ENCODE measurements at regions not wholly inside any gene's neighbourhood (a gene's known extent, or its start where the extent isn't known, plus 50 kb on each side); places are given as distances from the start of the nearest gene placed in this dataset.

DNA sequence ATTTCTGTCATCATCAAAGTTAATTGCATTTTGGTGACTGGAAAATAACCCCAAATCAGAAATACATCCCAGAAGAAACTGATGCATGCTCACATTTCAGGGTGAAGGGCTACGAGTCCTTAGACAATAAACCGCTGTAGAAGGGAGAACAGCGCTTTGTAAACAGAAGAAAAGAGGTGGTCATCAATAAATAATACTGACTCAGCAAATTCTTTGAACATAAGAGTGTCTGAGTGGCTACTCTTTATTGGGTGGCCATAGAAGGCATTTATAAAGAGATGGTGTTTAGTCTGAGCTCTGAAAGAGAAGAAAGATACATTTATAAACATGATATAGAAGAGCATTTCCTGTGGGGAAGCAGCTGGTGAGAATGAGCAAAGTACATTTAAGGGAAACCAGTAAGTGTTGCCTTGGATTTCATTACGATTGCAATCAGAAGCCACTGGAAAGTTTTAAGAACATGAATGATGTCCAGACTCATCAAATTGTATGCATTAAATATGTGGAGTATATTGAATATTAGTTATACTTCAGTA lies 246.9 kb upstream of the GIMD1 start:
- no peaks in the 10 kb centered on the region for H3K9me3 ChIP-seq (replicated peaks)
- no peaks in the 10 kb centered on the region for H3K4me1 ChIP-seq
- intact Hi-C loops (cut with micrococcal nuclease) = no loop called here
- H3K36me3 ChIP-seq = no peaks in the 10 kb centered on the region
- H3K27me3 ChIP-seq (ENCODE audit: low read depth) = no peaks in the 10 kb centered on the region
- TF ChIP-seq, protein P1, sequence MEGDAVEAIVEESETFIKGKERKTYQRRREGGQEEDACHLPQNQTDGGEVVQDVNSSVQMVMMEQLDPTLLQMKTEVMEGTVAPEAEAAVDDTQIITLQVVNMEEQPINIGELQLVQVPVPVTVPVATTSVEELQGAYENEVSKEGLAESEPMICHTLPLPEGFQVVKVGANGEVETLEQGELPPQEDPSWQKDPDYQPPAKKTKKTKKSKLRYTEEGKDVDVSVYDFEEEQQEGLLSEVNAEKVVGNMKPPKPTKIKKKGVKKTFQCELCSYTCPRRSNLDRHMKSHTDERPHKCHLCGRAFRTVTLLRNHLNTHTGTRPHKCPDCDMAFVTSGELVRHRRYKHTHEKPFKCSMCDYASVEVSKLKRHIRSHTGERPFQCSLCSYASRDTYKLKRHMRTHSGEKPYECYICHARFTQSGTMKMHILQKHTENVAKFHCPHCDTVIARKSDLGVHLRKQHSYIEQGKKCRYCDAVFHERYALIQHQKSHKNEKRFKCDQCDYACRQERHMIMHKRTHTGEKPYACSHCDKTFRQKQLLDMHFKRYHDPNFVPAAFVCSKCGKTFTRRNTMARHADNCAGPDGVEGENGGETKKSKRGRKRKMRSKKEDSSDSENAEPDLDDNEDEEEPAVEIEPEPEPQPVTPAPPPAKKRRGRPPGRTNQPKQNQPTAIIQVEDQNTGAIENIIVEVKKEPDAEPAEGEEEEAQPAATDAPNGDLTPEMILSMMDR (IDR thresholded peaks at IDR 0.05; ENCODE audit: borderline replicate concordance) = no peak
- no peak for DNase-seq
- H3K27ac ChIP-seq (replicated peaks) = no peak overlapping the region
- no peak overlapping the region for H3K4me3 ChIP-seq

DNA sequence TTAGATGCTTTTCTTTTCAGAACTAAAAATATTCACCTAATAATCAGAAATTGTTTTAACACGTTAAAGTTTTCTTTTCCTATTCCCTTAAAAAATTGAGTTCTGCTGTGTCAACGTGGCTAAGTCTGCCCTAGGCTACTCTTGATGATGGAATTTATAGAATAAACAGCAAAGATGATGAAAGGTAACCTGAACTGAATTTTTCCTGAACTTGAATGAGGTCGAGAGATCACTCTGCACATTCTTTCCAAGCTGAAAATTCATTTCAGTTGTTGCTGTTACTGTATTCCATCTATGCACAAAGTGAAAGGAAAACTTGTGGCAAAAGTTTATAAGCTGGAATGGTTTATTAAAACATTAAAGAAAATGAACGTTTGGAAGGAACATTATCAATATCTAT lies 245.9 kb upstream of the GIMD1 start:
- Histone ChIP-seq H3K27me3 (ENCODE audit: low read depth) (no peaks in the 10 kb centered on the region), H3K4me1 (no peaks in the 10 kb centered on the region), H3K36me3 (no peaks in the 10 kb centered on the region), H3K9me3 (replicated peaks) (no peaks in the 10 kb centered on the region), H3K4me3 (no peak overlapping the region), H3K27ac (replicated peaks) (no peak overlapping the region)
- TF ChIP-seq, protein P1 (IDR thresholded peaks at IDR 0.05; ENCODE audit: borderline replicate concordance) = no peak
- DNase-seq = no peak
- intact Hi-C loops (cut with micrococcal nuclease) = no loop called here

DNA sequence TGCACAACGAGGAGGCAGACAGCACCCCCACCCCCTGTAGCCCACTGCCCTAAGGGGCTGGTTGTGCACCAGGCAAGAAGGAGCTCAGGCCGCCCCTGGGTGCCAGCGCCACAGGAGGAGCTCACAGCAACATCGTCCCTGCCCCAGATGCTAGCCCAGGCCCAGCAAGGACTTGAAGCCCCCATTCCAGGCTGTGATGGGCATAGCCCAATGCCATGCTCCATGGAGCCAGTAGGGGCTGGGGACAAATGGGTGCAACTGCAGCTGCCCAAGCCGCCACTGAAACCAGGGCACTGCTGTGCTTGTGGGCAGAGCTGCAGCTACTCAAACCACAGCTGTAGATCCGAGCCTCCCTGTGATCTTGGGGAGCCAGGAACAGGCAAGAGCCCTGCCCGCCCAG lies 241.3 kb upstream of the GIMD1 start:
- TF ChIP-seq, protein P1 (IDR thresholded peaks at IDR 0.05; ENCODE audit: borderline replicate concordance) = no peak
- H3K27me3 ChIP-seq (ENCODE audit: low read depth) = no peaks in the 10 kb centered on the region
- H3K27ac ChIP-seq (replicated peaks) = no peak overlapping the region
- H3K4me1 ChIP-seq = no peaks in the 10 kb centered on the region
- intact Hi-C loops (cut with micrococcal nuclease) = no loop called here
- H3K36me3 ChIP-seq = no peaks in the 10 kb centered on the region
- no peaks in the 10 kb centered on the region for H3K9me3 ChIP-seq (replicated peaks)
- no peak overlapping the region for H3K4me3 ChIP-seq
- no peak for DNase-seq

DNA sequence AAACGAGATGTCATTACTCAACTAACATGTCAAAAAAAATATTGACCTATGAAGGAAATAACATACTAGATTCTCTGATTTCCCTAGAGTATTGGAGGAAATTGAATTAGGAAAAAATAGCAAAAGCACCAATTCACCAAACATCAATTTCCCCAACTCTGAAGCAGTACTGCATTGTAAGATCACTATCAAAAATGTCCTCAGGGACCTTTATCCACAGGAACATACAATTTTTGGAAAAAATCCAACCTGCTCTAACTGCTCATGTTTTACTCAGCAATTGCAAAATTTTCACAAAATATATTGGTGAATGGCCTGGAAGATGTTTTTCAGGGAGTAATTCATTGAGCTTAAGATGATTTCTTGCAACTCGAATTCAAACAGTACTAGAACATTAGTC lies 239.0 kb upstream of the GIMD1 start:
- Histone ChIP-seq H3K4me3 (no peak overlapping the region), H3K27me3 (ENCODE audit: low read depth) (no peaks in the 10 kb centered on the region), H3K36me3 (no peaks in the 10 kb centered on the region), H3K9me3 (replicated peaks) (peaks cover 7% of the 10 kb centered on the region), H3K27ac (replicated peaks) (no peak overlapping the region), H3K4me1 (no peaks in the 10 kb centered on the region)
- intact Hi-C loops (cut with micrococcal nuclease) = no loop called here
- TF ChIP-seq, protein P1 (IDR thresholded peaks at IDR 0.05; ENCODE audit: borderline replicate concordance) = no peak
- DNase-seq = no peak

DNA sequence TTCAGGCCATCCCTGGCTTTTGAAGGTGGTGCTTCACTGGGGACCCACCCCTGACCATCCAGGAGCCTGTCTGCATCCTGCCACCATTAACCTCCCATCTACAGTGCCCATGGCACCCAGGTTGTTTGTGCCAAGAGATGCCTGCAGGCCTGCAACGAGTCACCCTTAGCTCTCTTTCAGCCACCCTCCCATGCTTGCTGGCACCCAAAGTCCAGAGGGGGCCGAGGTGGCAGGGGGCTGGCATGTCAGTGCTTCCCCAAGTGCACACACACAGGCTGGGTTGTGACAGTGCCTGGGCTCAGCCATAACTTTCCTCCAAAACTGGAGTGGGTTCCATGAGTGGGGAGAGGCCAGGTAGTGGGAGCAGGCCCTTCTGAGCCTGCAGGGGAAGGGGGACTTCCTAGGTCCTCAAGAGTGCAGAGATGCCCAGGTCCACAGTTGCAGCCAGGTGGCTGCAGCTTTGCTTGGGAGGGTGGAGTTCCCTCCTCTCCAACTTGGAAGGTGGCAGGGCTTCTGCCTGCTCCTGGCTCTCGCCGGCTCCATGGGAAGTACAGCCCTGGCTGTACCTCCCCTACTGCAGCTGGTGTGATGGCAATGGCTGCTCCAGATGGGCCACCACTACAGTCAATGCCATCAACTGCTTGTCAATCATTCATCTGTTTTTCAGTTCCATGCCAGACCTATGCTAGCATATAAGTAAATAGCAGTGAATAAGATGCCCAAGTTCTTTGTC lies 235.9 kb upstream of the GIMD1 start:
- Histone ChIP-seq H3K9me3 (replicated peaks) (peaks cover 7% of the 10 kb centered on the region), H3K36me3 (no peaks in the 10 kb centered on the region), H3K27ac (replicated peaks) (no peak overlapping the region), H3K4me3 (no peak overlapping the region), H3K27me3 (ENCODE audit: low read depth) (no peaks in the 10 kb centered on the region), H3K4me1 (no peaks in the 10 kb centered on the region)
- intact Hi-C loops (cut with micrococcal nuclease) = no loop called here
- no peak for DNase-seq
- TF ChIP-seq, protein P1 (IDR thresholded peaks at IDR 0.05; ENCODE audit: borderline replicate concordance) = no peak
